ENCODE measurements at regions not wholly inside any gene's neighbourhood (a gene's known extent, or its start where the extent isn't known, plus 50 kb on each side); places are given as distances from the start of the nearest gene placed in this dataset.

DNA sequence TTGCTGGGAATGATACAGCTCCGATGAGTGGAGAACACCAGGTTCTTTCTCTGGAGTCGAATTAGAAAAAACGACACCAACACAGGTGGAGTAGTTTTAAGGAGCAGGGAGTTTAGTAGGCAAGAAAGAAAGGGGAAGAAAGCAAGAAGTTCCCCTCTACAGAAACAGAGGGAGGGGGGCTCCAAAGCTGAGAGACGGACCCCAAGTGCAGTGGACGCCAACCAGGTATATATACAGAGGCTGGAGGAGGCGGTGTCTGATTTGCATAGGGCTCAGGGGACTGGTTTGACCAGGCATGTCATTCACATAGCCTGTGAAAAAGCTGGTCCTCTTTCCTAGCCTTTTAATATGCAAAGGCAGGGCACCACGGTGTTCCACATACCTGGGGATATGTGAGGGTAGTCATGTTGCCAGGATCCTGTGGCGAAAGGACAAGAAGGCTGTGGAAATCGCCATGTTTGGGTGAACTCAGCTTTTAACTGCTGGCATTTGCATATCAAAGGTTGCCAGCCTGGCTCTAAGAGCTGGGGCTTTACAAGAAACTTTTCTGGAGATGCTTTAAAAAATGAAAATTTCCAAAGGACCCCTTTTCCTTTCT lies 887.4 kb upstream of the EPHA6 start:
- Mint-ChIP-seq H3K36me3 (ENCODE audit: insufficient read depth, unreplicated experiment) (no peaks in the 10 kb centered on the region), H3K27ac (ENCODE audit: unreplicated experiment) (no peak overlapping the region), H3K4me1 (ENCODE audit: low read depth, unreplicated experiment) (no peaks in the 10 kb centered on the region), H3K9me3 (ENCODE audit: unreplicated experiment) (no peaks in the 10 kb centered on the region), H3K4me3 (ENCODE audit: unreplicated experiment) (no peak overlapping the region), H3K27me3 (ENCODE audit: insufficient read depth, unreplicated experiment) (no peaks in the 10 kb centered on the region)
- BruUV-seq (replicated peaks): no TSS peak
- intact Hi-C loops (cut with micrococcal nuclease; ENCODE audit: unreplicated experiment): no loop called here
- H3K9me3 ChIP-seq: no peaks in the 10 kb centered on the region
- CTCF ChIA-PET: no interaction called here
- no peak for DNase-seq
- TF ChIP-seq, protein P1, sequence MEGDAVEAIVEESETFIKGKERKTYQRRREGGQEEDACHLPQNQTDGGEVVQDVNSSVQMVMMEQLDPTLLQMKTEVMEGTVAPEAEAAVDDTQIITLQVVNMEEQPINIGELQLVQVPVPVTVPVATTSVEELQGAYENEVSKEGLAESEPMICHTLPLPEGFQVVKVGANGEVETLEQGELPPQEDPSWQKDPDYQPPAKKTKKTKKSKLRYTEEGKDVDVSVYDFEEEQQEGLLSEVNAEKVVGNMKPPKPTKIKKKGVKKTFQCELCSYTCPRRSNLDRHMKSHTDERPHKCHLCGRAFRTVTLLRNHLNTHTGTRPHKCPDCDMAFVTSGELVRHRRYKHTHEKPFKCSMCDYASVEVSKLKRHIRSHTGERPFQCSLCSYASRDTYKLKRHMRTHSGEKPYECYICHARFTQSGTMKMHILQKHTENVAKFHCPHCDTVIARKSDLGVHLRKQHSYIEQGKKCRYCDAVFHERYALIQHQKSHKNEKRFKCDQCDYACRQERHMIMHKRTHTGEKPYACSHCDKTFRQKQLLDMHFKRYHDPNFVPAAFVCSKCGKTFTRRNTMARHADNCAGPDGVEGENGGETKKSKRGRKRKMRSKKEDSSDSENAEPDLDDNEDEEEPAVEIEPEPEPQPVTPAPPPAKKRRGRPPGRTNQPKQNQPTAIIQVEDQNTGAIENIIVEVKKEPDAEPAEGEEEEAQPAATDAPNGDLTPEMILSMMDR (IDR thresholded peaks at IDR 0.05; ENCODE audit: insufficient read depth in 1 of 2, low read depth in 1 of 2, low read length in 1 of 2, severe bottlenecking in 1 of 2, unreplicated experiment in 1 of 2): no peak
- no peaks in the 10 kb centered on the region for H3K27me3 ChIP-seq (replicated peaks; ENCODE audit: control insufficient read depth, insufficient read depth, low read length)
- H3K36me3 ChIP-seq (ENCODE audit: control insufficient read depth, insufficient read depth, low read length): no peaks in the 10 kb centered on the region
- H3K4me3 ChIP-seq (ENCODE audit: low read depth, low read length): no peak overlapping the region
- POLR2A ChIA-PET: no interaction called here
- H3K4me1 ChIP-seq: no peaks in the 10 kb centered on the region

GRCh38 chr3:95934181-95934580 lies 880.2 kb upstream of the EPHA6 start:
- TF ChIP-seq, protein P1 (IDR thresholded peaks at IDR 0.05; ENCODE audit: insufficient read depth in 1 of 2, low read depth in 1 of 2, low read length in 1 of 2, severe bottlenecking in 1 of 2, unreplicated experiment in 1 of 2): no peak

GRCh38 chr3:95939235-95939809 lies 875.1 kb upstream of the EPHA6 start:
- Histone ChIP-seq H3K4me3 (ENCODE audit: low read depth, low read length) (no peak overlapping the region), H3K27me3 (replicated peaks; ENCODE audit: control insufficient read depth, insufficient read depth, low read length) (no peaks in the 10 kb centered on the region), H3K9me3 (no peaks in the 10 kb centered on the region), H3K36me3 (ENCODE audit: control insufficient read depth, insufficient read depth, low read length) (no peaks in the 10 kb centered on the region), H3K4me1 (no peaks in the 10 kb centered on the region)
- peaks cover 13% of the 10 kb centered on the region for H3K9me3 Mint-ChIP-seq (ENCODE audit: unreplicated experiment)
- intact Hi-C loops (cut with micrococcal nuclease; ENCODE audit: unreplicated experiment): no loop called here
- H3K4me1 Mint-ChIP-seq (ENCODE audit: low read depth, unreplicated experiment): no peaks in the 10 kb centered on the region
- no peak overlapping the region for H3K27ac Mint-ChIP-seq (ENCODE audit: unreplicated experiment)
- no peak for DNase-seq
- TF ChIP-seq, protein P1 (IDR thresholded peaks at IDR 0.05; ENCODE audit: insufficient read depth in 1 of 2, low read depth in 1 of 2, low read length in 1 of 2, severe bottlenecking in 1 of 2, unreplicated experiment in 1 of 2): no peak
- no TSS peak for BruUV-seq (replicated peaks)
- ChIA-PET POLR2A (no interaction called here), CTCF (no interaction called here)
- no peaks in the 10 kb centered on the region for H3K36me3 Mint-ChIP-seq (ENCODE audit: insufficient read depth, unreplicated experiment)
- H3K4me3 Mint-ChIP-seq (ENCODE audit: unreplicated experiment): no peak overlapping the region
- H3K27me3 Mint-ChIP-seq (ENCODE audit: insufficient read depth, unreplicated experiment): no peaks in the 10 kb centered on the region

More at GRCh38 chr3:95934181-95934580, 880.2 kb upstream of the EPHA6 start:
- intact Hi-C loops (cut with micrococcal nuclease; ENCODE audit: unreplicated experiment): no loop called here
- CTCF ChIA-PET: no interaction called here
- POLR2A ChIA-PET: no interaction called here
- DNase-seq: no peak
- Mint-ChIP-seq H3K9me3 (ENCODE audit: unreplicated experiment) (no peaks in the 10 kb centered on the region), H3K4me1 (ENCODE audit: low read depth, unreplicated experiment) (no peaks in the 10 kb centered on the region), H3K27me3 (ENCODE audit: insufficient read depth, unreplicated experiment) (no peaks in the 10 kb centered on the region), H3K36me3 (ENCODE audit: insufficient read depth, unreplicated experiment) (no peaks in the 10 kb centered on the region), H3K27ac (ENCODE audit: unreplicated experiment) (no peak overlapping the region), H3K4me3 (ENCODE audit: unreplicated experiment) (no peak overlapping the region)
- no TSS peak for BruUV-seq (replicated peaks)
- no peak overlapping the region for H3K4me3 ChIP-seq (ENCODE audit: low read depth, low read length)
- H3K27me3 ChIP-seq (replicated peaks; ENCODE audit: control insufficient read depth, insufficient read depth, low read length): no peaks in the 10 kb centered on the region
- no peaks in the 10 kb centered on the region for H3K4me1 ChIP-seq
- H3K9me3 ChIP-seq: no peaks in the 10 kb centered on the region
- H3K36me3 ChIP-seq (ENCODE audit: control insufficient read depth, insufficient read depth, low read length): no peaks in the 10 kb centered on the region

All from Caco-2 (cell line).